PC-3 (cell line): ENCODE measurements at regions not wholly inside any gene's neighbourhood (a gene's known extent, or its start where the extent isn't known, plus 50 kb on each side); places are given as distances from the start of the nearest gene placed in this dataset.
"Not testable (repeated sequence)": the region's sequence is repeated elsewhere in the genome, so short reads cannot be mapped to it uniquely, and the experiment has no call there.

ENCODE experiments used
- CTCF ChIP-seq: fragments of 300-600 bp; sonication (generic); conservative IDR thresholded peaks from 2 replicates; pipeline ENCODE4 v1.5.1; 2017; ENCODE audit warnings: antibody characterized with exemption, low read depth, mild to moderate bottlenecking, low read length
- EZH2 ChIP-seq: fragments of 300-600 bp; sonication (generic); IDR thresholded peaks from one replicate; pipeline ENCODE4 v1.6.1; 2017; ENCODE audit warnings: antibody characterized with exemption, mild to moderate bottlenecking, low read length; ENCODE audit not compliant: unreplicated experiment
- EZH2phosphoT487 ChIP-seq: fragments of 300-600 bp; sonication (generic); IDR thresholded peaks from 2 replicates; pipeline ENCODE4 v1.6.1; 2018; ENCODE audit warnings: mild to moderate bottlenecking, antibody characterized with exemption, low read length, borderline replicate concordance

GRCh38 chr2:131622874-131623273 lies 95.2 kb downstream of the CCDC74A start:
- TF ChIP-seq CTCF, EZH2, EZH2phosphoT487: not testable (repeated sequence)
